ENCODE measurements at regions not wholly inside any gene's neighbourhood (a gene's known extent, or its start where the extent isn't known, plus 50 kb on each side); places are given as distances from the start of the nearest gene placed in this dataset.

GRCh38 chr16:63689068-63689467 lies 1432.8 kb downstream of the CDH11 start:
- Histone ChIP-seq H3K4me3 (no peak overlapping the region), H3K36me3 (ENCODE audit: insufficient read depth, low read length) (no peaks in the 10 kb centered on the region), H3K9me3 (ENCODE audit: low read depth, low read length) (no peaks in the 10 kb centered on the region), H3K9ac (ENCODE audit: insufficient read length) (no peak overlapping the region), H3K27ac (no peak overlapping the region)
- no peak for DNase-seq (ENCODE audit: low read depth, low spot score)
- no peak for TF ChIP-seq POLR2AphosphoS5 (IDR thresholded peaks at IDR 0.05; ENCODE audit: borderline replicate concordance, low read depth, low read length)

GRCh38 chr16:63684149-63685101 lies 1437.4 kb downstream of the CDH11 start:
- no peak for DNase-seq (ENCODE audit: low read depth, low spot score)
- H3K27ac ChIP-seq = no peak overlapping the region
- H3K36me3 ChIP-seq (ENCODE audit: insufficient read depth, low read length) = no peaks in the 10 kb centered on the region
- H3K9ac ChIP-seq (ENCODE audit: insufficient read length) = no peak overlapping the region
- TF ChIP-seq POLR2AphosphoS5 (IDR thresholded peaks at IDR 0.05; ENCODE audit: borderline replicate concordance, low read depth, low read length) (no peak), FOXP2 (optimal IDR thresholded peaks at IDR 0.05; ENCODE audit: control extremely low read depth, extremely low read length, insufficient read depth) (no peak), EZH2 (IDR thresholded peaks at IDR 0.05) (no peak)
- no peaks in the 10 kb centered on the region for H3K9me3 ChIP-seq (ENCODE audit: low read depth, low read length)
- H3K4me3 ChIP-seq = no peak overlapping the region

DNA sequence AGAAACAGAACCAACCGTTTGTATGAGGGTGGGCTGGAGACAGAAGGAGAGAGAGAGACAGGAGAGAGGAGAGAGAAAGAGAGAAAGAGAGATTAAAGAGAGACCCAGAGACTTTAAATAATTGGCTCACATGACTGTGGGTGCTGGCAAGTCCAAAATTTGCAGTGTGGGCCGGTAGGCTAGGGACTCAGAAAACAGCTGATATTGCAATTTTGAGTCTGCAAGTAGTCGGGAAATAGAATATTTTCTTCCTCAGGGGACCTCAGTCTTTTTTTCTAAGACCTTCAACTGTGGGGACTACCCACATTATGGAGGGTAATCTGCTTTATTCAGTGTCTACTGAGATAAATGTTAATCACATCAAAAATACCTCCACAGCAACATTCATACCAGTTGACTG lies 1439.0 kb downstream of the CDH11 start:
- no peak for TF ChIP-seq FOXP2 (optimal IDR thresholded peaks at IDR 0.05; ENCODE audit: control extremely low read depth, extremely low read length, insufficient read depth)
- no peak for TF ChIP-seq EZH2 (IDR thresholded peaks at IDR 0.05)
- no peak for TF ChIP-seq POLR2AphosphoS5 (IDR thresholded peaks at IDR 0.05; ENCODE audit: borderline replicate concordance, low read depth, low read length)
- Histone ChIP-seq H3K9ac (ENCODE audit: insufficient read length) (no peak overlapping the region), H3K27ac (no peak overlapping the region), H3K9me3 (ENCODE audit: low read depth, low read length) (no peaks in the 10 kb centered on the region), H3K4me3 (no peak overlapping the region), H3K36me3 (ENCODE audit: insufficient read depth, low read length) (no peaks in the 10 kb centered on the region)
- no peak for DNase-seq (ENCODE audit: low read depth, low spot score)

DNA sequence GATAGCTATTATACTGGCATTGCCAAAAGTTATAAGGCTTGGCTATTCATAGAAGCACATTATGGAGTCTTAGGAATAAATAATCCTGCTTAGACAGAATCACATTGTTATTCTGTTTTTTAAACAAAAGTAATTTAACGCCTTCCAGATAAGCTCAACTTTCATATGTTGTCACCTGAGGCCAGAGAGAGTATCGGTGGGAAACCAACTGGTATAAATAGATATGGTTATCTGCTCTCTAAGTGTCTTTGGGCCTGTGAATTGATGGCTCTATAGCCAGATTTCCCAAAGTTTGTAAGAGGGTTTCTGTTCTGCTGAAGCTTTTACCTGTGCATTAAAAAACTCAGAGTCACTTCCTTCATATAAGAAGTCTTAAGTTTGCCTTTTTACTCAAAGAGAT lies 1449.4 kb downstream of the CDH11 start:
- Histone ChIP-seq H3K4me3 (no peak overlapping the region), H3K9ac (ENCODE audit: insufficient read length) (no peak overlapping the region), H3K36me3 (ENCODE audit: insufficient read depth, low read length) (no peaks in the 10 kb centered on the region), H3K27ac (no peak overlapping the region), H3K9me3 (ENCODE audit: low read depth, low read length) (no peaks in the 10 kb centered on the region)
- DNase-seq (ENCODE audit: low read depth, low spot score) = no peak
- TF ChIP-seq FOXP2 (optimal IDR thresholded peaks at IDR 0.05; ENCODE audit: control extremely low read depth, extremely low read length, insufficient read depth) (no peak), POLR2AphosphoS5 (IDR thresholded peaks at IDR 0.05; ENCODE audit: borderline replicate concordance, low read depth, low read length) (no peak), EZH2 (IDR thresholded peaks at IDR 0.05) (no peak)

- TF ChIP-seq EZH2 (IDR thresholded peaks at IDR 0.05) (no peak), FOXP2 (optimal IDR thresholded peaks at IDR 0.05; ENCODE audit: control extremely low read depth, extremely low read length, insufficient read depth) (no peak), POLR2AphosphoS5 (IDR thresholded peaks at IDR 0.05; ENCODE audit: borderline replicate concordance, low read depth, low read length) (no peak)
- no peaks in the 10 kb centered on the region for H3K36me3 ChIP-seq (ENCODE audit: insufficient read depth, low read length)
- no peaks in the 10 kb centered on the region for H3K9me3 ChIP-seq (ENCODE audit: low read depth, low read length)
- DNase-seq (ENCODE audit: low read depth, low spot score) = no peak
- H3K27ac ChIP-seq = no peak overlapping the region
- H3K4me3 ChIP-seq = no peak overlapping the region
- H3K9ac ChIP-seq (ENCODE audit: insufficient read length) = no peak overlapping the region
Observed at GRCh38 chr16:63663155-63663554, 1458.7 kb downstream of the CDH11 start.

GRCh38 chr16:63655846-63656245 lies 1466.0 kb downstream of the CDH11 start:
- H3K36me3 ChIP-seq (ENCODE audit: insufficient read depth, low read length) = no peaks in the 10 kb centered on the region
- H3K9me3 ChIP-seq (ENCODE audit: low read depth, low read length) = no peaks in the 10 kb centered on the region
- no peak overlapping the region for H3K9ac ChIP-seq (ENCODE audit: insufficient read length)
- no peak overlapping the region for H3K27ac ChIP-seq
- TF ChIP-seq EZH2 (IDR thresholded peaks at IDR 0.05) (no peak), POLR2AphosphoS5 (IDR thresholded peaks at IDR 0.05; ENCODE audit: borderline replicate concordance, low read depth, low read length) (no peak), FOXP2 (optimal IDR thresholded peaks at IDR 0.05; ENCODE audit: control extremely low read depth, extremely low read length, insufficient read depth) (no peak)
- H3K4me3 ChIP-seq = no peak overlapping the region
- DNase-seq (ENCODE audit: low read depth, low spot score) = no peak

DNA sequence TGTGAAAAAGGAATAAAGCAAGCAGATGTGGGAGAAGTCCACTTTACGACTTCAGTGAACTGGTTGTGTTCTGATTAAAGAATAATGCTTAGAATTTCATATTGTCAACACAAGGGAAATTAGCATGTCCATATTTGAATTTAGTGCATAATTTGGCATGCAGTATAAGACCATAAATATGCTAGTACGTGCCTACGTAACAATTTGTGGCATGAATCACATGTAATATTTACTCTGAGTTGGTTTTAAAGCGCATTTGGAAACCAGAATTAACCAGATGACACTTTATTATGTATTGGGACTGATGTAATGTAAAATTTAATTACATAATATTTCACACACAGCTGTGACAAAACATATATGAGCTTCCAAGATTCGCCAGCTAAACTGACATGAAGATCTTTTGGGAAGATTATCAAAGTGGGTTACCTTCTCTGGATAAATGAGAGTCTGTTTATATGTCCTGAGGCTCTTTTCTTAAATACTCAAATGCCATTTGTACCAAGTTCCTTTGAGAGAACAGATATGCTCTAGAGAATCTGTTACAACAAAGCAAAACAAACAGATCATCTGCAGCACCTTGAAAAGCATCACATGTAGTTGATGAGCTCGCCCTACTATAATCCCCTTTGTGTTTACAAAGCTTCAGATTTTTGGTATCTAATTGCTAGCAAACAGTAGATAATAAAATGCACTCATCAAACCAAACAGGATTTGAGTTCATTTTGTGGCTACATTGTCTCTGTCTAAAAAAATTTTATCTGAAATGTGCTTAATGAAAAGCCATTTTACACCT lies 1468.6 kb downstream of the CDH11 start:
- Histone ChIP-seq H3K27ac (no peak overlapping the region), H3K9ac (ENCODE audit: insufficient read length) (no peak overlapping the region), H3K36me3 (ENCODE audit: insufficient read depth, low read length) (no peaks in the 10 kb centered on the region), H3K9me3 (ENCODE audit: low read depth, low read length) (no peaks in the 10 kb centered on the region), H3K4me3 (no peak overlapping the region)
- no peak for DNase-seq (ENCODE audit: low read depth, low spot score)
- TF ChIP-seq POLR2AphosphoS5 (IDR thresholded peaks at IDR 0.05; ENCODE audit: borderline replicate concordance, low read depth, low read length) (no peak), FOXP2 (optimal IDR thresholded peaks at IDR 0.05; ENCODE audit: control extremely low read depth, extremely low read length, insufficient read depth) (no peak), EZH2 (IDR thresholded peaks at IDR 0.05) (no peak)

GRCh38 chr16:63652091-63652490 lies 1469.8 kb downstream of the CDH11 start:
- TF ChIP-seq FOXP2 (optimal IDR thresholded peaks at IDR 0.05; ENCODE audit: control extremely low read depth, extremely low read length, insufficient read depth) = no peak
- Histone ChIP-seq H3K9me3 (ENCODE audit: low read depth, low read length) (no peaks in the 10 kb centered on the region), H3K9ac (ENCODE audit: insufficient read length) (no peak overlapping the region), H3K4me3 (no peak overlapping the region), H3K27ac (no peak overlapping the region), H3K36me3 (ENCODE audit: insufficient read depth, low read length) (no peaks in the 10 kb centered on the region)
- no peak for DNase-seq (ENCODE audit: low read depth, low spot score)

Data from SK-N-MC (cell line).